NB4 (cell line): ENCODE measurements at regions not wholly inside any gene's neighbourhood (a gene's known extent, or its start where the extent isn't known, plus 50 kb on each side); places are given as distances from the start of the nearest gene placed in this dataset.

Experiments
- DNase-seq: peaks from one replicate; pipeline ENCODE4 v3.0.0; 2010; ENCODE audit warnings: low read depth
- H3K4me3 ChIP-seq: one replicate; pipeline ENCODE4 v1.5.1; 2011; ENCODE audit warnings: mild to moderate bottlenecking, low read depth, low read length, moderate library complexity
- MYC ChIP-seq: IDR thresholded peaks from 2 replicates; pipeline ENCODE4 v1.6.1; 2011; ENCODE audit warnings: low read depth, low read length
- POLR2A ChIP-seq: IDR thresholded peaks from 2 replicates; pipeline ENCODE4 v1.6.1; 2011; ENCODE audit warnings: mild to moderate bottlenecking; ENCODE audit not compliant: insufficient read length; ENCODE audit errors: extremely low read depth
- TF ChIP-seq, protein P1 (sequence below): IDR thresholded peaks from 2 replicates; pipeline ENCODE4 v1.6.1; 2011; ENCODE audit warnings: low read depth, low read length
- TF ChIP-seq, protein P2 (sequence below): IDR thresholded peaks from one replicate; pipeline ENCODE4 v1.5.1; 2012; ENCODE audit warnings: low read depth, low read length

DNA sequence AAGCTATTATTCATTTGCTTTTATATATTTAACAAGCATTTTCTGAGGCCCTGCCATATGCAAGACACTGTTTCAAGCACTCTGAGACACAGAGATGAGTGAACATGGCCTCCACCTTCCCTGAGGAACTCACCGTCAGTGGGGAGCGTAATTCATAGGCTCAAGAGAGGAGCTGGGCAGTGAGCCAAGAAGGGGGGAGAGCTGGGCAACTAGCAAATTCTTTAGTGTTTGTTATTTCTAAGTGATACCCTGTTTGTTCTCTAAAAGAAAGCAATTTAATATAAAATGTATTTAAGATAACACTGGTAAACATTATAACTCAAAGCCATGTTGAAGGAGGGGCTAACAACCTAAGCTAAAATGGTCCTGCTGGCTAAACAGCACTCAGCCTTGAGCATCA is 119.2 kb upstream of the NGF start:
- DNase-seq = no peak
- no peak overlapping the region for H3K4me3 ChIP-seq
- TF ChIP-seq, protein P1, sequence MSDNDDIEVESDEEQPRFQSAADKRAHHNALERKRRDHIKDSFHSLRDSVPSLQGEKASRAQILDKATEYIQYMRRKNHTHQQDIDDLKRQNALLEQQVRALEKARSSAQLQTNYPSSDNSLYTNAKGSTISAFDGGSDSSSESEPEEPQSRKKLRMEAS = no peak
- TF ChIP-seq MYC (no peak), POLR2A (no peak)
- TF ChIP-seq, protein P2, sequence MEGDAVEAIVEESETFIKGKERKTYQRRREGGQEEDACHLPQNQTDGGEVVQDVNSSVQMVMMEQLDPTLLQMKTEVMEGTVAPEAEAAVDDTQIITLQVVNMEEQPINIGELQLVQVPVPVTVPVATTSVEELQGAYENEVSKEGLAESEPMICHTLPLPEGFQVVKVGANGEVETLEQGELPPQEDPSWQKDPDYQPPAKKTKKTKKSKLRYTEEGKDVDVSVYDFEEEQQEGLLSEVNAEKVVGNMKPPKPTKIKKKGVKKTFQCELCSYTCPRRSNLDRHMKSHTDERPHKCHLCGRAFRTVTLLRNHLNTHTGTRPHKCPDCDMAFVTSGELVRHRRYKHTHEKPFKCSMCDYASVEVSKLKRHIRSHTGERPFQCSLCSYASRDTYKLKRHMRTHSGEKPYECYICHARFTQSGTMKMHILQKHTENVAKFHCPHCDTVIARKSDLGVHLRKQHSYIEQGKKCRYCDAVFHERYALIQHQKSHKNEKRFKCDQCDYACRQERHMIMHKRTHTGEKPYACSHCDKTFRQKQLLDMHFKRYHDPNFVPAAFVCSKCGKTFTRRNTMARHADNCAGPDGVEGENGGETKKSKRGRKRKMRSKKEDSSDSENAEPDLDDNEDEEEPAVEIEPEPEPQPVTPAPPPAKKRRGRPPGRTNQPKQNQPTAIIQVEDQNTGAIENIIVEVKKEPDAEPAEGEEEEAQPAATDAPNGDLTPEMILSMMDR = no peak

DNA sequence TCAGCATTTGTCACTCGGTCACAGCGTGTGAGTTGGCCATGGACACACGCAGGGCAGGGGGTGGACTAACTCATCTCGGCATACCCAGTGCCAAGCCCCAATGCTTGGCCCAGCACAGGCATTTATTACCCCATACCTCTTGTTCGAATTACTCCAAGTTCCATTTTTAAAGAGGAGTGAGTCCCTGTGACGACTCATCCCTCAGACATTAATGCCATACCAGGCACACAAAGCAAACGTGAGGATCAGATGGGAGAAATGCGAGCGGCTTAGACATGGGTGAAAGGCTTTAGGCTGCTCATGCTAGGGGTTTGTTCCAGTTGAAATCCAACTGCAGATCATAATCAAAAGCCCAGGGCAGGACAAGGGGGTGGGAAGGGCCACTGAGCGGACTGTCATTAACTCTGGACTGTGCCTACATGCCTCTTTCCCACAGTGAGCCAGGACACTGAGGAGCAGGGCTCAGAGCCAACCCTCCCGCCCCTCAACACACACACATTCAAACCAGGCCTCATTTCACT is 118.5 kb upstream of the NGF start:
- TF ChIP-seq POLR2A (no peak), MYC (no peak)
- TF ChIP-seq, protein P1 = no peak
- TF ChIP-seq, protein P2 = no peak
- H3K4me3 ChIP-seq = no peak overlapping the region
- no peak for DNase-seq

DNA sequence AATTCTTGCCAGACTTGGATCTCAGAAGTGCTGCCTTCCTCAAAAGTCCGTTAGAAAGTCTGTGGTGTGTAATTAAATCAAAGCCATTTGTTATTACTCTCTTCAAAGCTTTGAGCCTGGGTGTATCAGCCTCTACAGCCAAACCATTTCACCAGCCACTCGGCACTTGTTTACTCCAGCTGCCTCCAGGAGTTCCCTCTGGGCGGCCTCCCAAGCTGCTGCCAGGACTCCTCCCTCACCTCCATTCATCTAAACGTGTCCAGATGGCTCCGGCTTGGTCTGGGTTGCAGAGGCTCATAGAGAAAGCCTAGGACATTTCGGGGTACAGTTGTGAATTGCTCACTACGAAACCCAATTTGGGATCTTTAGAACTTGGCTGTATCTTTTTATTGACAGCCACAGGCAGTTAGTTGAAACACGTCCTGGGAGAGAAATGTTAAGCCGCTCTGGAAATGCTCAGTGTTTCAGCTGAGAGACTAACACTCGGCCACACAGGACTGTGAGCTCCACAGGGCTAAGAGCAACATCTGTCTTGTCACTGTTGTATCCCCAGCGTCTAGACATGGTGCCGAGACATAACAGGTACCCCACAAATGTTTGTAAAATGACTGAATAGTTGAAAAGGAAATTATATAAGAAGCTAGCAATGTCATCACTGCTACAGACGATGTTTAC is 116.9 kb upstream of the NGF start:
- H3K4me3 ChIP-seq = no peak overlapping the region
- DNase-seq = no peak
- TF ChIP-seq, protein P1 = no peak
- TF ChIP-seq POLR2A (no peak), MYC (no peak)
- TF ChIP-seq, protein P2 = no peak

DNA sequence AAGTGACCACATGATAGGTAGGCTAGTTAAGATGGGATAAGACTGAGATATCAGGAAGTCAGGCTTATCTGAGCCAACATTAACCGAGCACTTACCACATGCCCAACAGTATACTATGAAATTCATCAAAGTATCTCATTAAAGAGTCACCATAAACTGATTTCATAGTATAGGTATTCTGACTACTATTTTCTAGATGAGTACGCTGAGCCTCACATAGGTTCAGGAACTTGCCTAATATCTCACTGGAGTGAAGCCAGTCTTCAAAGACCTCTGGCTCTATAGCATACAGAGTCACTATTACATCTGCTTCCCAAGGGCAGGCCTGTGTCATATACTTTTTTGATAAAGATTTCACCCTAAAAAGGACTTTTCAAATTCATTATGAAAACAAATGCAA is 115.6 kb upstream of the NGF start:
- TF ChIP-seq, protein P1 = no peak
- TF ChIP-seq MYC = no peak
- TF ChIP-seq, protein P2 = no peak
- TF ChIP-seq POLR2A = no peak
- no peak for DNase-seq
- no peak overlapping the region for H3K4me3 ChIP-seq

DNA sequence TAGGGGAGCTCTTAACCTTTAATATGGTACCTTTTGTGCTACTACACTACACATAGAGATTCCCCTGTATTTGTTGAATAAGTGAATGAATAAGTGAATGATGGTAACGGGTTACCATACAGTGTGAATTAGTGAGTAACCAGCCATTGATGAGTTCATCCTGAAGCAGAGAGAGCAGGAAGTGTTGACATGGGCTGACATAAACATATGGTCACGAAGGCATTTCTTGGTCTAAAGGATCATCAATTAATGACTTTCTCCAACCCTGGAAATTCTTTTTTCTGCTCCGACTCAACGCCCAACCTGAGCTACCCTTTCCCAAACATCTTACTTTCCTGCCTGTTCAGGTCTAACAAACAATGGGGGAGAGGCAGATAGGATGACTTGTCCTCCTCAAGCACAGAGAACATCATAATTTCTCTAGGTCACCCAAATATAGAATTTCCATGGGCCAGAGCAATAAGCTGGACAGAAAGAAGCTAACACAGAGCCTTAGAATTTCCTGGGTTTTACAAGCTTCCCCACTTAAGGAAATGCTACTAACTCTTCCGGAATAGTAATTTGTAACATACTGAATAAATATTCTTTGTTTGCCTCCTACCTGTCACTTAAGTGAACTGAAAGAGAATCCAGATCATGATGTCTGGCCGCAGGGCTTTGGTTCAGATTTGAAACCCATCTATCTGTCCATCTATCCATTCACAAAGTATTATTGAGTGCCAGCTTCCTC is 114.7 kb upstream of the NGF start:
- H3K4me3 ChIP-seq = no peak overlapping the region
- no peak for DNase-seq
- no peak for TF ChIP-seq POLR2A
- TF ChIP-seq, protein P1 = no peak
- no peak for TF ChIP-seq MYC
- TF ChIP-seq, protein P2 = no peak
